ENCODE measurements at regions not wholly inside any gene's neighbourhood (a gene's known extent, or its start where the extent isn't known, plus 50 kb on each side); places are given as distances from the start of the nearest gene placed in this dataset. TPM values are rescaled to one million over a fixed set of nuclear protein-coding genes. Genes with fewer than 3 reads are reported as not detected.
"Not testable (repeated sequence)": the region's sequence is repeated elsewhere in the genome, so short reads cannot be mapped to it uniquely, and the experiment has no call there.

- H3K36me3 ChIP-seq; H3K9me3 ChIP-seq; intact Hi-C loops (cut with DNase I); H3K4me1 ChIP-seq; DNase-seq (ENCODE audit: extremely low spot score in 2 of 2); H3K27me3 ChIP-seq; H3K27ac ChIP-seq; H3K4me3 ChIP-seq: not testable (repeated sequence)
Observed at GRCh38 chr2:87691899-87692592, 55.8 kb upstream of the PLGLB2 start.

DNA sequence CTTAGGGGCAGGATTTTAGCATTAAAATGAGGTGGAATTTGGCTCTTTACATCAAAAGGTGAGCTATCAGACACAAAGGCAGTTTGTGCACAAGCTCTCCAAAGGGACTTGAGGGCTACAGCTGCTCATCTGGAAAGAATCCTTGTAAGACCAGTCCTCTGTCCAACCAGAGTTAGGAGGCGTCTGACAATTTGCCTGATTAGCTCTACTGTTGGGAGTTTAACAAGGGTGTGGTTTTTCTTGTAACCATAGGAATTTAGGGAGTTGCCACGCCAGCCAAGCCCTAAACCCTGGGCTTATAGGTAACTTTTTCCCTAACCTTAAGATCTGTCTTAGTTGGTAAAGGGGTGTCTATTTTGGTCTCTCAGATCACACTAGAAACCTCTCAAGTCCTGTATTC is 55.0 kb upstream of the PLGLB2 start:
- H3K4me1 ChIP-seq; H3K27ac ChIP-seq; DNase-seq (ENCODE audit: extremely low spot score in 2 of 2); H3K9me3 ChIP-seq; intact Hi-C loops (cut with DNase I); H3K4me3 ChIP-seq; H3K27me3 ChIP-seq; H3K36me3 ChIP-seq: not testable (repeated sequence)

- H3K9me3 ChIP-seq; DNase-seq (ENCODE audit: extremely low spot score in 2 of 2); H3K4me3 ChIP-seq; H3K27me3 ChIP-seq; H3K4me1 ChIP-seq; intact Hi-C loops (cut with DNase I); H3K36me3 ChIP-seq; H3K27ac ChIP-seq: not testable (repeated sequence)
Observed at GRCh38 chr2:87693882-87694281, 54.0 kb upstream of the PLGLB2 start.

GRCh38 chr2:87695596-87696323 is 52.1 kb upstream of the PLGLB2 start:
- H3K36me3 ChIP-seq; H3K27ac ChIP-seq; H3K4me3 ChIP-seq; H3K27me3 ChIP-seq; H3K9me3 ChIP-seq; intact Hi-C loops (cut with DNase I); H3K4me1 ChIP-seq; DNase-seq (ENCODE audit: extremely low spot score in 2 of 2): not testable (repeated sequence)

MicroRNAs encoded in the stretch of these regions (microRNA counts, 767-probe panel; counts per million panel counts)
- 238 to 261 counts per million in 2 donors for microRNA hsa-miR-4435

Small RNA genes lying in the stretch of these regions (microRNA-seq; reads per million reads assigned to microRNA genes)
- gene MIR4771-1 (ENCODE audit: borderline number of aligned reads, borderline replicate concordance): not detected

Small RNA genes lying in the stretch of these regions (small RNA-seq; reads per million reads assigned to genes)
- not detected for gene MIR4771-1
